Endothelial cell of hepatic sinusoid (primary cell): ENCODE measurements at regions not wholly inside any gene's neighbourhood (a gene's known extent, or its start where the extent isn't known, plus 50 kb on each side); places are given as distances from the start of the nearest gene placed in this dataset.

Source experiments
- in situ Hi-C: cut with HindIII; loops from 2 replicates; pipeline ENCODE4 v1.10.0; 2017; ENCODE audit warnings: low sequenced_read_pairs

- in situ Hi-C loops, result no loop called here
These were observed 697.7 kb downstream of the TBC1D22A start for GRCh38 chr22:47460176-47460575.

GRCh38 chr22:47458348-47458747, 695.9 kb downstream of the TBC1D22A start:
- in situ Hi-C loops, result no loop called here

DNA sequence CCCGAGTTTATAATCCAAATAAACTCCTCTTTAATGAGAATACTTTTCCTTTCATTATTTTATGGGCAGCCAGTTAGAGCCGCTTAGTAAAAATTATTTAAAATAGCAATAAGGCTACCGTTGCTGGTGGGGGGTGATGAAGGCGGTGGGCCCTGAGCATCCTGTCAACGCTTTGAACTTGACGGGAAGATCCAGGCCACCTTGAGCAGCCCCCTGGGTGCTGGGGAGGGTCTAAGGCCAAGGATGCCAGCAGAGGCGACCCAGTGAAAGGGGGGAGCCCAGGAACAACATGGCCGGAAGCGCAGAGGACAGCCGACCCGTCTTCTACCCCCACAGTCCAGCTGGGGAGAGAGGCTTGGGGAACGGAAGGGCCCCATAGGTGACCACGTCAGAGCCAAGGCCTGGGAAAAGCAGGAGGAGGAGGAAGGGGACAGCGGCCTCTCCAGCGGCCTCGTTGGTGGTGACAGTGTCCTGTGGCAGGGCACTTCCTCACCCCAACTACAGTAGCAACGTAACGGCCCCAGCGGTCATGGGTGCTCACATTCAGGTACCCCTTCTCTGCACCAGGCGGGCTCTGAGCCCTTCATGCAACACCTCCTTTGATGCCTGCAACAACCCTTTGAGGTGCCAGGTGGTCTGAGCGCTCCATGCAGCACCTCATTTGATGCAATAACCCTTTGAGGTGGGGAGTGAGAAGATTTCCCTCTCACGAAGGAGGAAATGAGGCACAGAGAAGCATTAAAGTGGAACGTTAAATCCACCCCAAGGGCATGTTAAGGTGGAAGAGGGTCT, 695.3 kb downstream of the TBC1D22A start:
- in situ Hi-C loops, result no loop called here

- in situ Hi-C loops, result no loop called here
These were observed 694.6 kb downstream of the TBC1D22A start for GRCh38 chr22:47457021-47457420.

- in situ Hi-C loops, result no loop called here
These were observed 693.6 kb downstream of the TBC1D22A start for GRCh38 chr22:47456031-47456430.

DNA sequence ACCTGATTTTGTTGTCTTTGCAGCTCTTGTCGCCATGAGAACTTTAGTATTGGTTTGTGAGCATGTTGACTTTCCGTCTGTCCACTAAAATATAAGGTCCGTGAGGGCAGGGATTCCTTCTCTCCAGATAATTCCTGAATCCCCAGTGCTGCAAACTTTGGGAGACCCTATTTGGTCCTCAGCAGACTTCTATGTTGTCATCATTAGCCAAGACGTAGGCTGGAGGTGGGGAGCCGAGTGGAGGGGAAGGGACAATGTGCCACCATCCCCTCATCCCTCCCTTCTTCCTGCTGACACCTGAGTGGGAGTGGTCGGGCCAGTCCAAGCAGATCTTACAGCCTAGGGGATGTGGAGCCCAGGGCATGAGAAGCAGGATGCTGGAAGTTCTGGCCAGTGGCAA, 690.6 kb downstream of the TBC1D22A start:
- in situ Hi-C loops, result no loop called here

DNA sequence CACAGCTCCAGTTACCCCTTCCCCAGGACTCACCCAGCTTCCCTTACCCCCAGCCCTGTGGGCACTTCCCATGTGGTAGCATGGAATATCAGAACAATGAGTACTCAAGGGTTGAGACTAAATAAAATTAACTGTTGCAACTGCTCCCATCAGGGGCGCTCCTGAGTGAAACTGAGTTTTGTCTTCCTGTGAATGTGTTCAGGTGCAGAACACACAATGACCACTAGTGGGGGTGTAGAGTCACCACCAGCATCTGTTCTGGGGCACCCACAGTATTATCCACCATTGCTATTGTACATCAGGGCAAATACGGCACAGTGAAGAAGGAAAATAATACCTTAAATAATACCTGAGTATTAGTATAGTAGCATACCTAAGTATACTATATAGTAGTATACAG, 689.7 kb downstream of the TBC1D22A start:
- in situ Hi-C loops, result no loop called here

- in situ Hi-C loops, result no loop called here
These were observed 688.5 kb downstream of the TBC1D22A start for GRCh38 chr22:47450876-47451475.

- in situ Hi-C loops, result no loop called here
These were observed 687.2 kb downstream of the TBC1D22A start for GRCh38 chr22:47449508-47450270.

DNA sequence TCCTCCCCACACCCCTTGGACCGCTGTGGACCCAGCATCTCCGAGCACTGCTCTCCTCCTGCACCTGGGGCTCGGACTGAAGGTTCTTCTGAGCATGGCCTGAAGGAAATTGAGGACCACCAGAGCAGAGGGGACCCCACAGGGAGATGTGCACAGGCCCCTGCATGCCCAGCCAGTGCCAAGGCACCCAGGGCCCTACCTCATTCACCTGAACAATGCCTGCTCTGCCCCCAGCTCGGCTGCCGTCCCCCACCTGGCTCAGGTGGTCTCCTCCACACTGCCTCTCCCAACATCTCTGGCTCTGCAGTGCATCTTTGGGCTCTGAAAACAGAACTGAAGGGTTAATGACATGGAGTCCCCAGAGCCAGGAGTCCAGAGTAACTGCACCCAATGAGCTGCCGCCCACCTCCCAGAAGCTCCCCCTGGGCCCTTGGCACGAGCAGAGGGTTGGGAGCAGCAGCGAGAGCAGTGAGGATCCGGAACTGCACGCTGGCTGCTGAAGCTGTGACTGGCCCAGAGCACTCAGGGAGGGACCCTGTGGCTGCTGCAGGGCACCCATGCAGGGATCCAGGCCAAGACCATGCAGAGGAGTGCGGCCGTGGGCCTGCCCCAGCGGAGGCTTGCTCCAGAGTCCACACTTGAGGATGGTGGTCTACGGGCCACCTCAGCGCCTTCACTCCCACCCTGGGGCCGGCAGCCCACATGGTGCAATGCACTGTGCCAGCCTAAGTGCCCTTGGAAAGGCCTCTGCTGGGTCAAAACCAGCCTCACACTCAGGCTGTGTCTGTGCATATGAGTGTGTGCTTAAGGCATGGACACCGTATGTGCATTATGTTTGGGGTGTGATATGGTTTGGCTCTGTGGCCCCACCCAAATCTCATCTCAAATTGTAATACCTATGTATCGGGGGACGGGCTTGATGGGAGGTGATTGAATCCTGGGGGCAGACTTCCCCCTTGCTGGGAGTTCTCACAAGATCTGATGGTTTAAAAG, 686.1 kb downstream of the TBC1D22A start:
- in situ Hi-C loops, result no loop called here

DNA sequence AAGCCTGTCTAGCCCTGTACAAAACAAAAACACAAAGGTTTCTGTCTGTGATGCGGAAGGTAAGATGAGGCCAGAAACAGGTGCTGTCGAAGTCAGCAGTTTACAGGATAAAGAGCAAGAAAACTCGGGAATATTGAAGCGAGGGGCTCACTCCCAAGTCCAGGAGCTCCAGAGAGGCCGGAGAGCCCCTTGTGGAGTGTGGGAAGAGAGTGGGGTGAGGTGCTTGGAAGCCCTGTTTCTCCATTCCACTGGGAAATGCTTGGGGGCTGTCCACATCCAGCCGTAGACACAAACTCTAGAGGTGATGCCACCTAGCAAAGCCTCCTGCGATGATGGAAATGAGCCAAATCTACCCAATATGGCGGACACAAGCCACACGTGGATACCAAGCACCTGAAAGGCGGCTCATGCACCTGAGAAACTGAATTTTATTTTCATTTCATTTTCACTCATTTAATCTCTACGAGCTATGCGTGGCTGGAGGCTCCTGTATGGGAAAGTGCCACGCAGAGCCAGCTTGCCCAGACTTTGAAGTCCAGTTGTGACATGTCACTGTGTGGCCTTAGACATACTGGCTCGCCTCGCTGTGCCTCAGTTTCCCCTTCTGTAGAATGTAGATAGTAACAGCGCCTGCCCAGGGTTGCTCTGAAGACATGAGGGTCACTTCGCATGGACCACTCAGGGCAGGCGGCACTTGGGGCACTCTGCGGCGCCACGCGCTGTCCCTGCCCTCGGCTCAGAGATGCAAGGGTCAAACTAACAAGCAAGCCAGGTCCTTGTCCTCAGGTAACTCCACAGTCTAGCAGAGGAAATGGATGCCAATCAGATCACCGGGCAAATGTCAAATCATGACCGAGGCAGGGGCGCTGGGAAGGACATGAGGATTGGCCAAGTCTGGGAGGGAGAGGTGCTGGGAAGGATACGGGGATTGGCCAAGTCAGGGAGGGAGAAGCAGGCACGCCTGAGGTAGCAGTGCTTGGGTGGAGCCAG, 684.7 kb downstream of the TBC1D22A start:
- in situ Hi-C loops, result no loop called here

- in situ Hi-C loops, result no loop called here
These were observed 683.9 kb downstream of the TBC1D22A start for GRCh38 chr22:47446331-47446730.

DNA sequence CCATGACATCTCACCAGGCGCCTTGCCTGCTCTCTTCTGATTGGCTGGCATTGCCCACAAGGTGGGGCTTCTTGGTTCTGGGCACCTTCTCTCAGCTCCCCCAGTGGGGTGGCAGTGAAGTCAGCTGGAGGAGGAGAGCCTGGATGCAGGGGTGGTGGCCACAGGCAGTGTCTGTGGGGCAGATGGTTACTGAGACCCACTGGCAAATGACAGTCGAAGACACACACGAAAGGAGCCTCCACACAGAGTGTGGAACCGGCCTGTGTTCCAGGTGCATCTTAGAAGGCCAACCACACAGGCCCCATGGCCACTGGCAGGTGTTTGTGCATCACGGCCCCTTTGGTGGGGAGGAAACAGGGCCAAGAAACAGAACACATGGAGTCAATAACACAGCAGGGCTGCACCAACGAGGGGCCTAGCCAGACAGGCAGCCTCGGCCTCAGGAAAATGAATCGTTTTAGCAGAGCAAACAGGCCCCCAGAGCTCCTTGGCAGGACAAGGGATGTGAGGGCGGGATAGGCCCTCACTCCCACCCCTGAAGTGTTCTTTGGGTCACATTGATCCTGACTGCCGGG, 683.4 kb downstream of the TBC1D22A start:
- in situ Hi-C loops, result no loop called here

GRCh38 chr22:47445212-47445611, 682.8 kb downstream of the TBC1D22A start:
- in situ Hi-C loops, result no loop called here

GRCh38 chr22:47444746-47445065, 682.3 kb downstream of the TBC1D22A start:
- in situ Hi-C loops, result no loop called here

GRCh38 chr22:47443836-47444745, 681.6 kb downstream of the TBC1D22A start:
- in situ Hi-C loops, result no loop called here

DNA sequence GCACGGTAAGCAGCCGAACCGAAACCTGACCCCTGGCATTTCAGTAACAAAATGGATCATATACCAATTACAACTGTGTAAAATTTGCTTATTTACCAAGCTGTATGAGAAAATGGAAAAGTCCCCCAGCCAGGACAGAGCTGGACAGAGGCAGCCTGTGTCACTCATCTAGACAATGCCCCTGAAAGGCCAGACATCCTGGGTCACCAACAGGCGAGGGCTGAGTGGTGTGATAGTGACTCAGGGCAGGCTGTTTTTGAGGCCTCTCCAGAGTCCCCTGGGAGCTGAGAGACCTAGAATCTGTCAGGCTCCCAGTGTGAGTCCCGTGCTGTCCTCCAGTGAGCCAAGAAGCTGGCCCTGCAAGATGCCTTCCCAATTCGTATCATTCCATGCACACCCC, 680.4 kb downstream of the TBC1D22A start:
- in situ Hi-C loops, result no loop called here

GRCh38 chr22:47439643-47440265, 677.3 kb downstream of the TBC1D22A start:
- in situ Hi-C loops, result loop anchor here (5.0 kb wide), 2 partner anchors 48 to 67 kb away; no protein-coding TSS in a partner anchor
